ENCODE measurements at regions not wholly inside any gene's neighbourhood (a gene's known extent, or its start where the extent isn't known, plus 50 kb on each side); places are given as distances from the start of the nearest gene placed in this dataset.

GRCh38 chr7:13770305-13770704 lies 219.2 kb downstream of the ETV1 start:
- TF ChIP-seq, protein P1, sequence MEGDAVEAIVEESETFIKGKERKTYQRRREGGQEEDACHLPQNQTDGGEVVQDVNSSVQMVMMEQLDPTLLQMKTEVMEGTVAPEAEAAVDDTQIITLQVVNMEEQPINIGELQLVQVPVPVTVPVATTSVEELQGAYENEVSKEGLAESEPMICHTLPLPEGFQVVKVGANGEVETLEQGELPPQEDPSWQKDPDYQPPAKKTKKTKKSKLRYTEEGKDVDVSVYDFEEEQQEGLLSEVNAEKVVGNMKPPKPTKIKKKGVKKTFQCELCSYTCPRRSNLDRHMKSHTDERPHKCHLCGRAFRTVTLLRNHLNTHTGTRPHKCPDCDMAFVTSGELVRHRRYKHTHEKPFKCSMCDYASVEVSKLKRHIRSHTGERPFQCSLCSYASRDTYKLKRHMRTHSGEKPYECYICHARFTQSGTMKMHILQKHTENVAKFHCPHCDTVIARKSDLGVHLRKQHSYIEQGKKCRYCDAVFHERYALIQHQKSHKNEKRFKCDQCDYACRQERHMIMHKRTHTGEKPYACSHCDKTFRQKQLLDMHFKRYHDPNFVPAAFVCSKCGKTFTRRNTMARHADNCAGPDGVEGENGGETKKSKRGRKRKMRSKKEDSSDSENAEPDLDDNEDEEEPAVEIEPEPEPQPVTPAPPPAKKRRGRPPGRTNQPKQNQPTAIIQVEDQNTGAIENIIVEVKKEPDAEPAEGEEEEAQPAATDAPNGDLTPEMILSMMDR (conservative IDR thresholded peaks at IDR 0.05; ENCODE audit: low read depth, low read length) = no peak
- TF ChIP-seq EZH2 (IDR thresholded peaks at IDR 0.05; ENCODE audit: borderline replicate concordance, low read depth, low read length, poor library complexity, severe bottlenecking) = no peak
